IMR-90 (cell line): ENCODE measurements at regions not wholly inside any gene's neighbourhood (a gene's known extent, or its start where the extent isn't known, plus 50 kb on each side); places are given as distances from the start of the nearest gene placed in this dataset.

Experiments used
- ATAC-seq: fragments of 200-7000 bp; cut with Tn5 transposase; 2 replicates; pipeline ENCODE4 v1.9.1; 2020; ENCODE audit warnings: low read depth, mild to moderate bottlenecking, moderate library complexity
- BruUV-seq: library from RNA; stranded (reverse); fragments of 400-500 nt; replicated peaks from 2 replicates; lab custom pipeline; 2021; lab: Mats Ljungman, UMichigan
- CTCF ChIA-PET: fragments of 300-600 bp; formaldehyde crosslinking; extraction: SDS; loops from one replicate; lab custom pipeline; 2021; ENCODE audit warnings: antibody characterized with exemption; lab: Yijun Ruan, JAX
- POLR2A ChIA-PET: fragments of 300-600 bp; sonication (Branson Sonifier 250); formaldehyde crosslinking; loops from one replicate; lab custom pipeline; 2022; ENCODE audit warnings: antibody characterized with exemption; ENCODE audit not compliant: unreplicated experiment; lab: Charles Lee
- DNase-seq: peaks from one replicate; pipeline ENCODE4 v3.0.0; 2013
- H2AFZ ChIP-seq: replicated peaks from 2 replicates; pipeline ENCODE3; 2013; ENCODE audit warnings: low read length, mild to moderate bottlenecking; ENCODE audit not compliant: poor library complexity
- H2AK5ac ChIP-seq: 2 replicates; pipeline ENCODE4 v1.6.1; 2013; ENCODE audit warnings: low read depth, low read length, inconsistent platforms
- H2AK9ac ChIP-seq: replicated peaks from 2 replicates; pipeline ENCODE3; 2013; ENCODE audit warnings: mild to moderate bottlenecking, low read depth, low read length, moderate library complexity; ENCODE audit not compliant: poor library complexity
- H2BK120ac ChIP-seq: 2 replicates; pipeline ENCODE4 v1.6.1; 2013; ENCODE audit warnings: low read depth, low read length, inconsistent platforms
- H2BK15ac ChIP-seq: 3 replicates; pipeline ENCODE4 v1.6.1; 2013; ENCODE audit warnings: low read depth, low read length, inconsistent platforms
- H2BK20ac ChIP-seq: 2 replicates; pipeline ENCODE4 v1.6.1; 2013; ENCODE audit warnings: low read depth, mild to moderate bottlenecking, inconsistent platforms, low read length, moderate library complexity
- H2BK5ac ChIP-seq: 2 replicates; pipeline ENCODE4 v1.6.1; 2013; ENCODE audit warnings: mild to moderate bottlenecking, low read depth, low read length, inconsistent platforms; ENCODE audit not compliant: poor library complexity, severe bottlenecking
- H3K14ac ChIP-seq: replicated peaks from 2 replicates; pipeline ENCODE4 v1.6.1; 2013; ENCODE audit warnings: low read depth, low read length, inconsistent platforms
- H3K18ac ChIP-seq: 2 replicates; pipeline ENCODE4 v1.6.1; 2013; ENCODE audit warnings: low read depth, low read length, control low read depth
- H3K23ac ChIP-seq: 2 replicates; pipeline ENCODE4 v1.6.1; 2013; ENCODE audit warnings: low read depth, low read length, inconsistent platforms
- H3K27ac ChIP-seq: 2 replicates; pipeline ENCODE4 v1.5.1; 2013; ENCODE audit warnings: mild to moderate bottlenecking, control low read depth, low read length; ENCODE audit not compliant: insufficient read depth
- H3K27me3 ChIP-seq: 2 replicates; pipeline ENCODE4 v1.6.1; 2013; ENCODE audit warnings: low read length; ENCODE audit not compliant: control insufficient read depth, insufficient read depth
- H3K36me3 ChIP-seq: 2 replicates; pipeline ENCODE4 v1.6.1; 2013; ENCODE audit warnings: low read length, mixed read lengths; ENCODE audit not compliant: control insufficient read depth, insufficient read depth
- H3K4ac ChIP-seq: 2 replicates; pipeline ENCODE4 v1.6.1; 2013; ENCODE audit warnings: low read depth, low read length, inconsistent platforms
- H3K4me1 ChIP-seq: 2 replicates; pipeline ENCODE4 v1.6.1; 2013; ENCODE audit warnings: low read length, mixed read lengths; ENCODE audit not compliant: control insufficient read depth, insufficient read depth
- H3K4me2 ChIP-seq: 2 replicates; pipeline ENCODE4 v1.6.1; 2013; ENCODE audit warnings: low read depth, mild to moderate bottlenecking, control low read depth, low read length, moderate library complexity
- H3K4me3 ChIP-seq: 2 replicates; pipeline ENCODE4 v1.5.1; 2013; ENCODE audit warnings: low read depth, mild to moderate bottlenecking, control low read depth, low read length, moderate library complexity; ENCODE audit not compliant: insufficient read depth
- H3K56ac ChIP-seq: 2 replicates; pipeline ENCODE4 v1.6.1; 2013; ENCODE audit warnings: low read length, inconsistent platforms; ENCODE audit not compliant: insufficient read depth; ENCODE audit errors: extremely low read depth
- H3K79me1 ChIP-seq, 2 experiments: 2 replicates each; pipeline ENCODE4 v1.6.1; 2013; ENCODE audit warnings: low read length in 2 of 2, inconsistent platforms in 1 of 2, low read depth in 1 of 2
- H3K9ac ChIP-seq: 2 replicates; pipeline ENCODE4 v1.6.1; 2013; ENCODE audit warnings: low read depth, low read length, control low read depth
- H3K9me1 ChIP-seq: 2 replicates; pipeline ENCODE4 v1.6.1; 2013; ENCODE audit warnings: low read length, inconsistent platforms; ENCODE audit not compliant: insufficient read depth
- H3K9me3 ChIP-seq: 2 replicates; pipeline ENCODE4 v1.6.1; 2013; ENCODE audit warnings: low read length; ENCODE audit not compliant: control insufficient read depth, insufficient read depth
- H4K20me1 ChIP-seq: 2 replicates; pipeline ENCODE4 v1.6.1; 2013; ENCODE audit warnings: low read length, inconsistent platforms; ENCODE audit not compliant: insufficient read depth
- H4K5ac ChIP-seq: 2 replicates; pipeline ENCODE4 v1.6.1; 2013; ENCODE audit warnings: mild to moderate bottlenecking, low read depth, low read length, control low read depth
- H4K8ac ChIP-seq, 2 experiments: 2 replicates each; pipeline ENCODE4 v1.6.1; 2013; ENCODE audit warnings: low read depth in 2 of 2, low read length in 2 of 2, control low read depth in 1 of 2, inconsistent platforms in 1 of 2
- H4K91ac ChIP-seq: 2 replicates; pipeline ENCODE4 v1.6.1; 2013; ENCODE audit warnings: low read depth, low read length, inconsistent platforms; ENCODE audit not compliant: insufficient read depth
- BHLHE40 ChIP-seq: fragments of 150-350 bp; IDR thresholded peaks from 2 replicates; pipeline ENCODE4 v1.6.1; 2016; ENCODE audit warnings: mild to moderate bottlenecking, low read depth, low read length
- CHD1 ChIP-seq: IDR thresholded peaks from 2 replicates; pipeline ENCODE4 v1.6.1; 2012; ENCODE audit warnings: low read depth, low read length, improper control_type of control experiment
- FOS ChIP-seq: fragments of 150-350 bp; IDR thresholded peaks from 2 replicates; pipeline ENCODE4 v1.6.1; 2016; ENCODE audit warnings: low read depth, low read length
- MAFK ChIP-seq: IDR thresholded peaks from 2 replicates; pipeline ENCODE4 v1.6.1; 2012; ENCODE audit warnings: low read depth, low read length, improper control_type of control experiment
- MAZ ChIP-seq: IDR thresholded peaks from 2 replicates; pipeline ENCODE4 v1.6.1; 2012; ENCODE audit warnings: low read depth, mild to moderate bottlenecking, low read length, improper control_type of control experiment, moderate library complexity, borderline replicate concordance
- MXI1 ChIP-seq: IDR thresholded peaks from 2 replicates; pipeline ENCODE4 v1.6.1; 2012; ENCODE audit warnings: low read depth, mild to moderate bottlenecking, low read length, moderate library complexity, borderline replicate concordance
- NFE2L2 ChIP-seq: fragments of 150-350 bp; IDR thresholded peaks from 2 replicates; pipeline ENCODE4 v1.6.1; 2016; ENCODE audit warnings: low read depth, mild to moderate bottlenecking, low read length
- POLR2A ChIP-seq: IDR thresholded peaks from 2 replicates; pipeline ENCODE4 v1.6.1; 2012; ENCODE audit warnings: mild to moderate bottlenecking, low read depth, low read length
- RAD21 ChIP-seq: IDR thresholded peaks from 2 replicates; pipeline ENCODE4 v1.6.1; 2012; ENCODE audit warnings: low read length, improper control_type of control experiment
- RCOR1 ChIP-seq: IDR thresholded peaks from 2 replicates; pipeline ENCODE4 v1.6.1; 2012; ENCODE audit warnings: mild to moderate bottlenecking, low read length, improper control_type of control experiment; ENCODE audit not compliant: insufficient replicate concordance
- RFX5 ChIP-seq: IDR thresholded peaks from 2 replicates; pipeline ENCODE4 v1.8.0; 2012; ENCODE audit warnings: low read depth, mild to moderate bottlenecking, low read length, moderate library complexity
- WGBS, 2 experiments: methylation state at CpG; one replicate each; pipeline versions ENCODE4 v1.1.5 to v1.1.7; 2013; ENCODE audit warnings: missing lambda C conversion rate in 2 of 2; ENCODE audit not compliant: insufficient read length in 1 of 2; ENCODE audit errors: extremely low coverage in 2 of 2; 5-methylcytosine and 5-hydroxymethylcytosine counted together
- dilution Hi-C: fragments of 300-500 bp; cut with HindIII; formaldehyde crosslinking; loops from one replicate; pipeline ENCODE4 v1.14.3; 2018; ENCODE audit warnings: low sequenced_read_pairs; ENCODE audit not compliant: unreplicated experiment
- in situ Hi-C: fragments of 300-500 bp; cut with MboI; formaldehyde crosslinking; loops from 3 replicates; pipeline ENCODE4 v1.14.3; 2019; ENCODE audit warnings: low sequenced_read_pairs, inconsistent platforms, mixed read lengths
- intact Hi-C: fragments of 100-400 bp; cut with micrococcal nuclease; formaldehyde crosslinking; loops from 2 replicates; pipeline ENCODE4 v1.10.0; 2022
- TF ChIP-seq, protein P1 (sequence below): fragments of 150-350 bp; IDR thresholded peaks from 2 replicates; pipeline ENCODE4 v1.6.1; 2017; ENCODE audit warnings: mild to moderate bottlenecking, antibody characterized with exemption, low read length, low read depth
- TF ChIP-seq, protein P2 (sequence below): conservative IDR thresholded peaks from 2 replicates; pipeline ENCODE4 v1.5.1; 2012; ENCODE audit warnings: mild to moderate bottlenecking, low read depth, low read length, improper control_type of control experiment
- TF ChIP-seq, protein P3 (sequence below): fragments of 150-350 bp; IDR thresholded peaks from 2 replicates; pipeline ENCODE4 v1.6.1; 2016; ENCODE audit warnings: low read depth, mild to moderate bottlenecking, low read length, moderate library complexity, borderline replicate concordance

DNA sequence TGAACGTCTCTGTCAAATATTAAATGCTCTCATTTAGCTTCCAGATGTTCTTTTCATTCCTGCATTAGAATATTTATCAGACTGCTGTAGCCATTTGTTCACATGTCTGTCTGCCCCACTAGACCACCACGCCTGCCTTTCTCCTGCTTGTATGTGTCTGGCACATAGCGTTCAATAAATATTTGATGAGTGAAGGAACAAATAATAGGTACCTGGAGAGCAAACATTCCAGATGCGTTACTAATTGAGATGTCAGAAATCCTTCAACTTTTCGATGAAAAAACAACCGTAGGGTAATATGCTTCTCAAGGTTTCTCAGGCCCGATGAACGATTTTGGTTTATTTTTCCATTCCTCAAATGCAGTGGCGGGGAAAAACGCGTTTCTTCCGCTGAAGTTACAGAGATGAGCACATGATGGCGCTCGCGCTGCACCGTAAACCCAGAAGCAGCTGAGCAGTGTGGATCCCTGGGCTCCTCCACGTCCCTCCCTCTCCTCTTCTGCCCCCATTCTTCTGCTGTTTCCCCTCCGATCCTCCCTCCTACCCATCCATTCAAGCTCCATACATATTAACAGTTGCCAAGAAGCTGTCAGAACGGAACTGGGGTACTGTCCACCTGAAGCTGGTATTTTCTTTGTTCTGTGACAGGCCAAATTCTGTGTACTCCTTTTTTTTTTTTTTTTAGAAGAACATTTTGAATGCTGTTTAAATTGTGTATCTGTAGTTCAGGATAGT lies 245.4 kb downstream of the MPDZ start:
- H2BK20ac ChIP-seq = no peak overlapping the region
- no peak overlapping the region for H3K4ac ChIP-seq
- ATAC-seq (peak; percentile 99), DNase-seq (peak; percentile 54)
- no peak overlapping the region for H2BK120ac ChIP-seq
- H3K23ac ChIP-seq = no peak overlapping the region
- no peaks in the 10 kb centered on the region for H3K79me1 ChIP-seq
- H4K5ac ChIP-seq = no peak overlapping the region
- peak overlapping the region; percentile 34; the same call in 1 of the 2 replicates for H3K9ac ChIP-seq
- H2BK5ac ChIP-seq = no peak overlapping the region
- peak overlapping the region; percentile 53 for H3K4me2 ChIP-seq
- POLR2A ChIA-PET = interaction anchor here (0.6 to 0.7 kb wide), 2 partner anchors 699 to 1240 kb away, joined by 4 to 6 read pairs; no protein-coding TSS in a partner anchor
- H4K91ac ChIP-seq = no peak overlapping the region
- H3K9me1 ChIP-seq = no peaks in the 10 kb centered on the region
- H3K36me3 ChIP-seq = no peaks in the 10 kb centered on the region
- BruUV-seq = no TSS peak
- no peak overlapping the region for H3K56ac ChIP-seq
- intact Hi-C loops (loop anchor here (1.0 to 10.0 kb wide), 7 partner anchors 55 to 1735 kb away; partner anchors contain the start of gene LURAP1L), dilution Hi-C loops (no loop called here), in situ Hi-C loops (loop anchor here (10.0 to 25.0 kb wide), 2 partner anchors 1321 to 1403 kb away; no protein-coding TSS in a partner anchor)
- H3K27me3 ChIP-seq = peaks cover 3% of the 10 kb centered on the region; the same call in 1 of the 2 replicates
- no peaks in the 10 kb centered on the region for H4K20me1 ChIP-seq
- no peak overlapping the region for H3K14ac ChIP-seq
- H4K8ac ChIP-seq = no peak overlapping the region
- H2AK9ac ChIP-seq = no peak overlapping the region
- no peak overlapping the region for H2AK5ac ChIP-seq
- no peak overlapping the region for H3K4me3 ChIP-seq
- no peaks in the 10 kb centered on the region for H3K4me1 ChIP-seq
- 0% methylated on average over 10 of the region's 19 CpGs; no CpG with 5 or more reads in 1 of the 2 experiments for WGBS, 2 experiments
- peak overlapping the region; percentile 89 for H2AFZ ChIP-seq
- CTCF ChIA-PET = interaction anchor here (0.6 to 1.7 kb wide), 9 partner anchors 13 to 296 kb away, joined by 3 to 6 read pairs (median 3); no protein-coding TSS in a partner anchor
- H3K18ac ChIP-seq = no peak overlapping the region
- no peak overlapping the region for H3K27ac ChIP-seq
- no peak overlapping the region for H2BK15ac ChIP-seq
- no peaks in the 10 kb centered on the region for H3K9me3 ChIP-seq
- no peak for TF ChIP-seq MAFK
- no peak for TF ChIP-seq CHD1
- TF ChIP-seq, protein P1, sequence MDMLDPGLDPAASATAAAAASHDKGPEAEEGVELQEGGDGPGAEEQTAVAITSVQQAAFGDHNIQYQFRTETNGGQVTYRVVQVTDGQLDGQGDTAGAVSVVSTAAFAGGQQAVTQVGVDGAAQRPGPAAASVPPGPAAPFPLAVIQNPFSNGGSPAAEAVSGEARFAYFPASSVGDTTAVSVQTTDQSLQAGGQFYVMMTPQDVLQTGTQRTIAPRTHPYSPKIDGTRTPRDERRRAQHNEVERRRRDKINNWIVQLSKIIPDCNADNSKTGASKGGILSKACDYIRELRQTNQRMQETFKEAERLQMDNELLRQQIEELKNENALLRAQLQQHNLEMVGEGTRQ = no peak
- no peak for TF ChIP-seq MAZ
- no peak for TF ChIP-seq POLR2A
- TF ChIP-seq RCOR1 = no peak
- TF ChIP-seq NFE2L2 = no peak
- no peak for TF ChIP-seq FOS
- TF ChIP-seq BHLHE40 = no peak
- TF ChIP-seq RAD21 = peak; percentile 91
- TF ChIP-seq, protein P2, sequence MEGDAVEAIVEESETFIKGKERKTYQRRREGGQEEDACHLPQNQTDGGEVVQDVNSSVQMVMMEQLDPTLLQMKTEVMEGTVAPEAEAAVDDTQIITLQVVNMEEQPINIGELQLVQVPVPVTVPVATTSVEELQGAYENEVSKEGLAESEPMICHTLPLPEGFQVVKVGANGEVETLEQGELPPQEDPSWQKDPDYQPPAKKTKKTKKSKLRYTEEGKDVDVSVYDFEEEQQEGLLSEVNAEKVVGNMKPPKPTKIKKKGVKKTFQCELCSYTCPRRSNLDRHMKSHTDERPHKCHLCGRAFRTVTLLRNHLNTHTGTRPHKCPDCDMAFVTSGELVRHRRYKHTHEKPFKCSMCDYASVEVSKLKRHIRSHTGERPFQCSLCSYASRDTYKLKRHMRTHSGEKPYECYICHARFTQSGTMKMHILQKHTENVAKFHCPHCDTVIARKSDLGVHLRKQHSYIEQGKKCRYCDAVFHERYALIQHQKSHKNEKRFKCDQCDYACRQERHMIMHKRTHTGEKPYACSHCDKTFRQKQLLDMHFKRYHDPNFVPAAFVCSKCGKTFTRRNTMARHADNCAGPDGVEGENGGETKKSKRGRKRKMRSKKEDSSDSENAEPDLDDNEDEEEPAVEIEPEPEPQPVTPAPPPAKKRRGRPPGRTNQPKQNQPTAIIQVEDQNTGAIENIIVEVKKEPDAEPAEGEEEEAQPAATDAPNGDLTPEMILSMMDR = peak; percentile 87
- TF ChIP-seq RFX5 = no peak
- TF ChIP-seq, protein P3, sequence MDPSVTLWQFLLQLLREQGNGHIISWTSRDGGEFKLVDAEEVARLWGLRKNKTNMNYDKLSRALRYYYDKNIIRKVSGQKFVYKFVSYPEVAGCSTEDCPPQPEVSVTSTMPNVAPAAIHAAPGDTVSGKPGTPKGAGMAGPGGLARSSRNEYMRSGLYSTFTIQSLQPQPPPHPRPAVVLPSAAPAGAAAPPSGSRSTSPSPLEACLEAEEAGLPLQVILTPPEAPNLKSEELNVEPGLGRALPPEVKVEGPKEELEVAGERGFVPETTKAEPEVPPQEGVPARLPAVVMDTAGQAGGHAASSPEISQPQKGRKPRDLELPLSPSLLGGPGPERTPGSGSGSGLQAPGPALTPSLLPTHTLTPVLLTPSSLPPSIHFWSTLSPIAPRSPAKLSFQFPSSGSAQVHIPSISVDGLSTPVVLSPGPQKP = no peak
- TF ChIP-seq MXI1 = no peak
